Fibroblast of lung (primary cell): ENCODE measurements at regions not wholly inside any gene's neighbourhood (a gene's known extent, or its start where the extent isn't known, plus 50 kb on each side); places are given as distances from the start of the nearest gene placed in this dataset.

ENCODE experiments used
- CTCF ChIP-seq, 2 donors: IDR thresholded peaks in 1 of 2; conservative IDR thresholded peaks in 1 of 2; 1 replicate in 1 of 2; 2 replicates in 1 of 2; pipeline ENCODE4 v1.5.1; 2011 to 2012; ENCODE audit warnings: low read length in 2 of 2, control low read depth in 1 of 2, inconsistent platforms in 1 of 2, low read depth in 1 of 2, mild to moderate bottlenecking in 1 of 2
- EZH2 ChIP-seq: IDR thresholded peaks from 2 replicates; pipeline ENCODE4 v1.5.1; 2012; ENCODE audit warnings: low read length, control low read depth, mild to moderate bottlenecking; ENCODE audit errors: missing control alignments

- no peak for TF ChIP-seq CTCF (conservative IDR thresholded peaks at IDR 0.05 in 1 of 2, IDR thresholded peaks at IDR 0.05 in 1 of 2; ENCODE audit: low read depth in 1 of 2, low read length in 2 of 2)
- TF ChIP-seq EZH2 = no peak
Observed at GRCh38 chr16:13436641-13437412, 483.1 kb upstream of the ERCC4 start.
